PC-3 (cell line): ENCODE measurements at regions not wholly inside any gene's neighbourhood (a gene's known extent, or its start where the extent isn't known, plus 50 kb on each side); places are given as distances from the start of the nearest gene placed in this dataset.

Experiments
- CTCF ChIP-seq: fragments of 300-600 bp; sonication (generic); conservative IDR thresholded peaks from 2 replicates; pipeline ENCODE4 v1.5.1; 2017; ENCODE audit warnings: antibody characterized with exemption, low read depth, mild to moderate bottlenecking, low read length
- EZH2 ChIP-seq: fragments of 300-600 bp; sonication (generic); IDR thresholded peaks from one replicate; pipeline ENCODE4 v1.6.1; 2017; ENCODE audit warnings: antibody characterized with exemption, mild to moderate bottlenecking, low read length; ENCODE audit not compliant: unreplicated experiment

GRCh38 chr2:204339212-204339715 is 206.0 kb upstream of the PARD3B start:
- TF ChIP-seq CTCF, result no peak
- TF ChIP-seq EZH2, result no peak
